ENCODE measurements at regions not wholly inside any gene's neighbourhood (a gene's known extent, or its start where the extent isn't known, plus 50 kb on each side); places are given as distances from the start of the nearest gene placed in this dataset.

DNA sequence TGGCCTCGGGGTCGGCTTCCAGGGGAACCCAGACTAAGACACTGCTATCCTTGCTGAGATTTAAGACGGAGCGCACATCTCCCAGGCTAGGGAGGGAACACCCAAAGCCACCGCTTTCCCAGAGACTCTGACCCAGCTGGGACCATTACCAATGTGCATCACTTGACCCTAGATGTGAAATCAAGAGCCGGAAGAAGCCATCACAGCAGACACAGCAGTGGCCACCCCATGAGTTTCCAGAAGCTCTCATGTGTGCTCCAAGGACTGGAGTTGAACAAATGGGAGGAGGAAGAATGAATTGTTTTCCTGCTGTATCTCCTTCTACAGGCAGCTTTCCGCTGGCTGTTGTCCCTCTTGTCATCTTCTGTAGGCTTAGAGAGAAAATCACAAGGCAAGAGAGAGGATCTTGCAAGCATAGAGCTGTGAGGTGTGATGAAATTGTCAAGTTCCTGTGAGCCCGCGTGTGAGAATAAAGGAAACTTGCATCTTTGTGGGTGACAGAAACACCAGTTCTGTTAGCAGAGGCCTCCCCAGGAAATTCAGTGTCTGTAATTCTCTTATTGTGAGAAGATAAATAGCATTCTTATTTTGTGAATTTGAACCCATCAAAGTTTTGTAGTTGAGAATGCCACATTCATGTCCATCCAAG is 711.8 kb downstream of the UQCRFS1 start:
- DNase-seq (ENCODE audit: extremely low read depth, low read depth): no peak
- TF ChIP-seq, protein P1, sequence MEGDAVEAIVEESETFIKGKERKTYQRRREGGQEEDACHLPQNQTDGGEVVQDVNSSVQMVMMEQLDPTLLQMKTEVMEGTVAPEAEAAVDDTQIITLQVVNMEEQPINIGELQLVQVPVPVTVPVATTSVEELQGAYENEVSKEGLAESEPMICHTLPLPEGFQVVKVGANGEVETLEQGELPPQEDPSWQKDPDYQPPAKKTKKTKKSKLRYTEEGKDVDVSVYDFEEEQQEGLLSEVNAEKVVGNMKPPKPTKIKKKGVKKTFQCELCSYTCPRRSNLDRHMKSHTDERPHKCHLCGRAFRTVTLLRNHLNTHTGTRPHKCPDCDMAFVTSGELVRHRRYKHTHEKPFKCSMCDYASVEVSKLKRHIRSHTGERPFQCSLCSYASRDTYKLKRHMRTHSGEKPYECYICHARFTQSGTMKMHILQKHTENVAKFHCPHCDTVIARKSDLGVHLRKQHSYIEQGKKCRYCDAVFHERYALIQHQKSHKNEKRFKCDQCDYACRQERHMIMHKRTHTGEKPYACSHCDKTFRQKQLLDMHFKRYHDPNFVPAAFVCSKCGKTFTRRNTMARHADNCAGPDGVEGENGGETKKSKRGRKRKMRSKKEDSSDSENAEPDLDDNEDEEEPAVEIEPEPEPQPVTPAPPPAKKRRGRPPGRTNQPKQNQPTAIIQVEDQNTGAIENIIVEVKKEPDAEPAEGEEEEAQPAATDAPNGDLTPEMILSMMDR (IDR thresholded peaks at IDR 0.05; ENCODE audit: low read depth, low read length): no peak

DNA sequence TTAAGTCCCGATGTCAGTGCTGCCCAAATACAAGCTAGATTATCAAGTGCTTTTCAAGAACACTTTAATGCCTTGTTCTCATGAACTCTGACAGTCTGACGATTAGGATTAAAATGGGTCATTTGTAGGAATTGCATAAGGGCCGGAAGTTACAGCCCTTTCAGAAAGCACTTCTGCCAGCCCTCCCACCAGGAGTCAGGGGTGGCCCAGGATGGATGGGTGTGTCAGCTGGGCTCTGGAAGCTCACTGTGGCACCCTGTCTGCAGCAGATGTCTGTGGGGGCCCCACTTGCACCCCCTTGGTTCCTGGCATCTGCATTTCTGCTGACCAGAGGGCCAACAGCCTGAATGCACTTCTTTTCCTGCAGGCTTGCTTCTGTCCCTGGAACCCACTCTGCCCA is 712.7 kb downstream of the UQCRFS1 start:
- TF ChIP-seq, protein P1 (IDR thresholded peaks at IDR 0.05; ENCODE audit: low read depth, low read length): no peak
- DNase-seq (ENCODE audit: extremely low read depth, low read depth): no peak

DNA sequence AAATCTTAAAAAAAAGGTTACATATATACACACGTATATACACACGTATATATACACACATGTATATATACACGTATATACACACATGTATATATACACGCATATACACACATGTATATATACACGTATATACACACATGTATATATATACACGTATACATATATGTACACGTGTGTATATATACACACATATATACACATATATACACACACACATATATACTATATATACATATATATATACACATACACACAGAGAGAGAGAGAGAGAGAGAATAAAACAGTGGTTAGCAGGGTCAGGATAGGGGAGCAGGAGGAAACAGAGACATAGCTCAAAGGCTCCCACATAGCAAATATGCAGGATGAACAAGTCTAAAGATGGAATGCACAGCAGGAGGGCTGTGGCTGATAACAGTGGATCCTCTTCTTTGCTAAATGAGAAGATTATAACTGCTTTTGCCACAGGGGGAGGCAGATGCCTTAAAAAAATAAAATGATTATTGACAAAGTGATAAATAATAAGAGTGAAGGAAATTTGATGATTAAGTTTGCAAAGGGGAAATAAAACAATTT is 714.5 kb downstream of the UQCRFS1 start:
- TF ChIP-seq, protein P1 (IDR thresholded peaks at IDR 0.05; ENCODE audit: low read depth, low read length): no peak
- no peak for DNase-seq (ENCODE audit: extremely low read depth, low read depth)

DNA sequence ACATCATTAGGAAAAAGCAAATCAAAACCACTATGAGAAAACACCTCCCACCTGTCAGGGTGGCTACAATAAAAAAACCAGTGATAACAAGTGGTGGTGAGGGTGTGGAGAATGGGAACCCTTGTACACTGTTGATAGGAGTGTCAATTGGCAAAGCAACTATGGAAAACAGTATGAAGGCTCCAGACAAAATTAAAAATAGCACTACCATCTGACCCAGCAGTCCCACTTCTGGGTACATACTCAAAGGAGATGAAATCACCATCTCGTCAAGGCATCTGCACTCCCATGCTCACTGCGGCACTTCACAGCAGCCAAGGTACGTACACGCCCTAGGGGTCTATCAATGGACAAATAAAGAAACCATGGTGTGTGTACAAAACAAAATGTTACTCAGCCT is 715.1 kb downstream of the UQCRFS1 start:
- no peak for DNase-seq (ENCODE audit: extremely low read depth, low read depth)

DNA sequence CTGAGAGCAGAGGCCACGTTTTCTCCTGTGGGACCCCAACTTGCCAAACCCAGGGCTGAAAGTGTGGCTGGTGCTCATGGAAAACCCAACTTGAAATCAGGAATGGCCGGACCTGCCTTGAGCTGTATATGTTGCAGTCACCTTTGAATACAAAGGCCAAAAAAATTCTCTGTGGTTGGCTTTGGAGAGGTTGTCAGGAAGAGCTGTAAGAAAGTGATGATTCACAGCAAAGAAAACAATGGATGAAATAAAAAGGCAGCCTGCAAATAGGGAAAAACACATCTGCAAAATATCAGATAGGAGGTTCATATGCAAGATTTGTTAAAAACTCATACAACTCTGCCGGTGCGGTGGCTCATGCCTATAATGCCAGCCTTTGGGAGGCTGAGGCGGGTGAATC is 715.8 kb downstream of the UQCRFS1 start:
- TF ChIP-seq, protein P1 (IDR thresholded peaks at IDR 0.05; ENCODE audit: low read depth, low read length): no peak
- no peak for DNase-seq (ENCODE audit: extremely low read depth, low read depth)

More for the DNA sequence above, 715.1 kb downstream of the UQCRFS1 start:
- TF ChIP-seq, protein P1 (IDR thresholded peaks at IDR 0.05; ENCODE audit: low read depth, low read length): no peak

DNA sequence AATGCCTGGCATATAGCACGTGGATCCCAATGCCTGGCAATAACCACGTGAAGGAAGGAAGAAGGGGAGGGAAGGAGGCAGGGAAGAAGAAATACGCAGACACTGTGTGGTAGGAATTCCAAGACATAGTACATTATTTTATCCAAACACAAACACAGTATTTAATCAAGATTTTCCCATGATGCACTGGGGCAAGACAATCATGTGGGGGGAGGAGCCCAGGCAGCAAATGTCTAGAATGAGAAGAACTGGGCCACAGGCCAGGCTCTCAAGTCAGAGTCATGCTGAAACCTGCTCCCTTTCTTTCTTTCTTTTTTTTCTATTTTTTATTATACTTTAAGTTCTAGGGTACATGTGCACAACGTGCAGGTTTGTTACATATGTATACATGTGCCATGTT is 717.9 kb downstream of the UQCRFS1 start:
- TF ChIP-seq, protein P1 (IDR thresholded peaks at IDR 0.05; ENCODE audit: low read depth, low read length): no peak
- DNase-seq (ENCODE audit: extremely low read depth, low read depth): no peak

DNA sequence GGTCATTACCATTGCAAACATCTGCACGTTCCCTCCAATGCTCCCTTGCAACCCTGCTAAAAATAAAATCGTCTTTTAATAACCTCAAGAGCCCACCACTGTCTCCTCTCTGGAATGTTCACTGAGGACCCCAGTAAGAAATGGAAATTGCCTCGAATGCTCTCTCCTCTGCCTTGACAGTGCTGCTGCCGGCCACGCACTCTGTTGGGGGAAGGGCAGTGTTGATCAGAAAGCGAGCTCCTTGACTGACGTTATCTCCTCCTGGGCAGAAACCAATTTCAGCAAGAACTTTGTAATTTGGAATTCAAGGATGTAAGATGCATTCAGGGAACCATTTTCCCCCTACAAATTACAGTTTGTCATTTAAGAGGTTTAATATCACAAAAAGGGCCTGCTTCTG is 718.5 kb downstream of the UQCRFS1 start:
- DNase-seq (ENCODE audit: extremely low read depth, low read depth): no peak
- TF ChIP-seq, protein P1 (IDR thresholded peaks at IDR 0.05; ENCODE audit: low read depth, low read length): no peak

All from AG09319 (cell line).